HK-2 (cell line): ENCODE measurements at regions not wholly inside any gene's neighbourhood (a gene's known extent, or its start where the extent isn't known, plus 50 kb on each side); places are given as distances from the start of the nearest gene placed in this dataset.

Source experiments
- DNase-seq: peaks from one replicate; pipeline ENCODE4 v3.0.0-alpha.2; 2018; ENCODE audit not compliant: unreplicated experiment

DNA sequence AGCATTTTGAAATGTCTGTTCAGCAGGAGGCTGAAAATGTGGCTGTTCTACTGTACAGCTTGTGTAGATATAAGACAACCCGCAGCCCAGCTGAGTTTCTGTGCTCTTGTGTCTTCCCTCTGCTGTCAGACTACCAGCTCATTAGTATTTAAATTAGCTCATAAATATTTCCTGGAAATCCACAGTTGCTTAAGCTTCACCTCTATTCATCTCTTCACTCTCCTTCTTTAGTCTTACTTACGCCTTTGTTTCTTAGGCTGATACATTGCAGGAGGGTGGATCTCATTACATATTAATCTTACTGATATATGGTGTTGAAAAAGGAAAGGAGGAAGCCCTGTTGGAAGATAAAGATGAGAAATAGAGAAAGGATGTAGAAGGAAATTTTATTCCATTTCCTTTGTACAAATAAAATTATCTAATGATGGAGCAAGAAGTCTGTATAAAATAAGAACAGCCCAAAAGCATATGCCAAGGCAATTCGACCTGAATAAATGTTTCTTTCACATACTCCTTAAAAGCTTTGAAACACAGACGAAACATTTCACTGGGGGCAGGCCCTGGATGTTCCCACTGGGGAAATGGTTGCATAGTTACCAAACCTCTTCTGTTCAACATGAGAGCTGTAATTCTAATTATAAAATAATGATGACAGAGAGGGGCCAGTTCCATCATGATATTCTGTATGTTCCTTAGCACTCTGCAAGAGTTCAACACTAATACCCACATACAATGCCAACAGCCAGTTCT lies 111.8 kb upstream of the APC start:
- DNase-seq = no peak

DNA sequence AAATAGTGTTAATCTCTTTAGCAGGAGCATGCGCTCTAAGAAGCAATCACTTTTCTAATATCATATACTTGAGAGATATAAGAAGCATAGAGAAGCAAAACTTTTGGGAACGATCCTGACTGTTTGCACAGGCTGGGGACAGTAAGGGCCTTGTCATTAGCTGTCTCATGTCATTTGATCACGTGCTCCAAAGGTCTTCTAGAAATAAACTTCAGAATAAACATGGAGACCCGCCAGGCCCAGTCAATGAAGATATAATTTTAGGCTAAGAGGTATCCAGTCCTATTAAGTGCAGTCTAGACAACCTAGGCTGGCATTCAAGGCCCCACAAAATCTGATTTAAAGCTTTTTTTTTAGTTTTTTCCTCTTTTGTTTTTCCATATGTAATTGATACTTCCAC lies 111.0 kb upstream of the APC start:
- DNase-seq = no peak

DNA sequence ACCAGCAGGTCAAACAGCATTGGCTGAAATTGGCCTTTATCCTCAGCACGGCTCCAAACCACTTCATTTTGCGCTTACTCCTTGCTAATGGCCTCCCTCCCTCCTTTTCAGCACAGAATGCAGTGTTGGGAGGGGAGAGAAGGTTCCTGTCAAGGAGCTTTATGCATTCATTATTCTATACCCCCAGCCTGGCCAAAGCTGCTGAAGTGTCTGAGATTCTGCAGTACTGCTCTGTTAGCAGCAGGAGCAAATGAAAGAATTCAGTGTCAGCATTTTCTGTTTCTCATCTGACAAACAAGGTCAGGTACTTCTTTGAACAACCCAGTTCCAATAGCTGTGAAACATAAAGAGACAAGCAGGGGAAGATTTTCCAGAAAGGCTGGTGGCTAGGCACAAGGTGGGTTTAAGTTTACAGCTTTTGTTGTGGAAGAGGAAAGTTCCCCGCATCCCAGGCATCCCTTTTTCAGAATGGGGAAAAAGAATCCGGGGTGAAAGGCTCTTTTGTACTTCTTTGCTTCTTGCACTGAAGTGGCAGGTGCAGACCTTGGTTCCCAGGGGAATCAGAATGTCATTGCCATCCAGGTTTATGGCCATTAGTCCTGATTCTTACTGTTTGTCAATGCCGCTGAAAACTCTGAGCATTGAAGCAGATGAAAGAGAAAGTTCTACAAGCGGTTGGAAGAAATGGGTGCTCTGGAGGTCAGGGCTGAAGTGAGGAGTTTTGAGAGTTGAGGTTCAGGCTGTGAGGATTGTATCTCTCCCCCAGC lies 109.3 kb upstream of the APC start:
- no peak for DNase-seq

DNA sequence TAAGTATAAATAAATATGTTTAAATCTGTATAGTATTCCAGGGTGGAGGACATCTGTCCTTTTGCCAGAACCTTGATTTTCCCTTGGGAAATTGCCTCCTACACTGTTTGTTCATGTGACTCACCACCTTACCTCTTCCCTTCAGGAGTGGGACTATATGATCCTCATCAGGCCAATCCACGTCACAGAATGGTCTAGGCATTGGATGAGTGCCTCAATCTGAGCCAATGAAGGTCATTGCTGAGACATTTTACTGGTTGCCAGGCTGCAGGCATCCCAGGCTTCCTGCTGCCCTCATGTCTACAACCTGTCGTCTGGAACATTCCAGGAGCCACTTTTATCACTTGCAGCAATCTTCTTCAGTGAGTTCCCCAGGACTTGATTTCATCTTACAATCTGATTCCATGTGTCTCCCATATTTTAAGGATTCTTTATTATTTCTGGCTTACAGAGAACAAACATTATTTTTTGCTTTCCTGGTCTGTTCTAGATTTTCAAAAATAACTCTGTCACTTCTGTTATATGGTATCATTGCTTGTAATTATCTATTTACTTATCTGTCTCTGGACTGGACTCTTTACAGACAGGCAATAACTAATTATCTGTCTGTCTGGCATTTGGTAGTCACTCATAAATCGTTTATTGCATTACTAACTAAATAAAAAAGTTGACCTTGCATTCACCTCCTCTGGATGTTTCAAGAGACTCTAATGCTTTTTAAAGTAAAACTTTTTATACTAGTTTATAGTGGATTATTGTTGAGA lies 107.3 kb upstream of the APC start:
- DNase-seq = no peak

DNA sequence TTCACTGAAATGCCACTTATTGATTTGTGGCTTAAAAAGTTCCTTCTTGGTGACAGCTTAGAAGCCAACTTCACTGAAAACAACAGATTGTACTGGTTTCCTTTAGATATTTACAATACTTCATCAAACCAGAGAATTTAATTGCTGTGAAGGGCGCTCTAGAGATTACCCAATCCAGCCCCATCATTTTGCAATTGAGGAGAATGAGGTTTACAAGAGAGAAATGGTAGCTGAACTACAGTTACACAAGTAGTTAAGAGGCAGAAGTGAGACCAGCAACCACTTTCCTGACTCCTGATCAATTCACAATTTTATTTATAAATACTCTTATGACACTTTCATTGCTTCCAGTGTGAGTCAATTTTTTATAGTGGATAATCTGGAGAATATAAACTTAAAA lies 103.5 kb upstream of the APC start:
- no peak for DNase-seq

DNA sequence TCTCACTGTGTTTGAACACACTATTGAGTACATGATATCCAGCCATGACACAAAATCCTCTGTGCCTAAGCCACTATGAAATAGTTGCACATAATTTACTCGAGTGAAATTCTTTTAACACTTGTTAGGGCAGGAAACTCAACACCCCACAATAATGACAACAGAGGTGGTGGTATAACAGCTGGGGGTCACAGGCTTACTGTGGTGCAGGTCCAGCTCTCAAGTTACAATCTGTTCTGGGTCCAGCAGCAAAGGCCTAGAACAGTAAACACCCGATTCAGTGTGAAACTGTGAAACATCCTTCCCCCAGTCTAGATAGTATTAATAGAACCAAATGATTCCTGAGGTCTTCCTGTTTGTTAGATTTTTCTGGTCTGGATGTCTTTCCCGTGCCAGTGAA lies 102.9 kb upstream of the APC start:
- no peak for DNase-seq

DNA sequence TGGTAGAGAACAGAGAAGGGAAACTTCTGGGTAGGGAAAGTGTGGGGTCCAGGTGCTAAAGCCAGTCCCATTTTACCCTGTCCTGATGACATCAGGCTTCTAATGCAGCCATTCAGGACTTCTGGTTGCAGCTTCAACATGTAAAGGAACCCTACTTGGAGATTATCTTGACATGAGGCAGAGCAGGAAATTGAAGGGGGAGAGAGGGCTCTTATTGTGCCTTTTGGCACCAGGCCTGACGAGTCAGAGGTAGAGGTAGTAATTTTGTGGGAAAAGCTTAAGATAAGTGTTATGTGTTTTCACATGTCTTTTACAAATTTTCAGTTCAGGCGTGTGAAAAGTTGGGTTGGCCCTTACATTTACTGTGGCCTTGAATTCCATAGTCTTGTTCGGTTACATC lies 102.4 kb upstream of the APC start:
- DNase-seq = no peak

DNA sequence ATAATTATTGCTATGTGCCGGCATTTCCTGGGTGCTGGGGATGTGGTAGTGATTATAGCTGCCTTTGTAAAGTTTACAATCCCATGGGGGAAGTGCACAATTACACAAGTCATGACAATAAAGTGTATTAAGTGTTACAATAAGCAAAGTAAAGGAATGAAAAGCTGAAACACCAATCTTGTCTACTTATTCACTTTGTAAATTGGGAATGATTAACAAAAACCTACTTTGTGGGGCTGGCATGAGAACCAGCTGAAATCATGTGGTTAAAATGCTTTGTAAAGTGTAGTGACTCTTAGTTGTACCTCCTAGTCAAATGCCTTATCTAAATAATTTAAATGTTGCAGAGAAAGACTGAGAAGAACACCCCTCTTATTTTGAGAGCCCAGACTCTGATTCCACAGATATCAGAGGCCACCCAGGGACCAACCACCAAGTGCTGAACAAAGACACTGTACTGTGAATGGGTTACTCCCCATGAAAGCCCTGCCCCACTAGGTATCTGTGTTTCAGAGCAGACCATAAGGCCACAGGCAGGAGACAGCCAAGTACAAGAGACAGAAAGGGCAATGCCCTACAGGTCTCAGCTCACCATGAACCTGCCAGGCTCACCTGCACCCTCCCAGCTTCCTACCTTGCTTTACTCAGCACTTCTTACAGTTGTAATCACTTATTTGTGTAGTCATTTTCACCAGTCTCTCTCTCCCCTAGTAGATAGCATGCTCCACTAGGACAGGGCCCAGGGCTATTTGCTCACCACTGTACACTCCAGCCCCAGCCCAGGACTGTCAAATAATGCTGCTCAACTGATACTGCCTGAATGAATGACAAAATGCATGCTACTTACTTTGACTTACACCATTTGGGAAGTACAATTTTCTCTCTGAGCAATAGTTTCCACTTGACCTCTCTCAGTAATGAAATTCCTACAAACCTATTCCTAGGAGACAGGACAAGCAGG lies 101.6 kb upstream of the APC start:
- DNase-seq = no peak

DNA sequence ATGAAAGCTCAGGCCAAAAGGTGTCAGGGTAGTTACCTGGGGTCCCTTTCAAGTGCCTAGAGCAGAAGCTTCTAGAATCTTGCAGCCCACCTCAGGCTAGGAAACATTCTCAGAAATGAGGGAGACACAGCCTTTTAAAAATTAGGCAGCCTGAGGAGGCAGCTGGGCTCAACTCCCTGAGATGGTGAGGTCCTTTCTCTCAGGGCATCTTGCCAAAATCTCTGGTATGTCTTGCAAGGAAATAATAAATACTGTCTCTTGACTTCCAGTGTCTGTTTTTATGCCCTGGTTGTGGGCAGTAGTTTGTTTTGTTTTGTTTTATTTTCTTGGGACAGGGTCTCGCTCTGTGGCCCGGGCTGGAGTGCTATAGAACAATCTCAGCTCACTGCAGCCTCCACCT lies 100.9 kb upstream of the APC start:
- no peak for DNase-seq

DNA sequence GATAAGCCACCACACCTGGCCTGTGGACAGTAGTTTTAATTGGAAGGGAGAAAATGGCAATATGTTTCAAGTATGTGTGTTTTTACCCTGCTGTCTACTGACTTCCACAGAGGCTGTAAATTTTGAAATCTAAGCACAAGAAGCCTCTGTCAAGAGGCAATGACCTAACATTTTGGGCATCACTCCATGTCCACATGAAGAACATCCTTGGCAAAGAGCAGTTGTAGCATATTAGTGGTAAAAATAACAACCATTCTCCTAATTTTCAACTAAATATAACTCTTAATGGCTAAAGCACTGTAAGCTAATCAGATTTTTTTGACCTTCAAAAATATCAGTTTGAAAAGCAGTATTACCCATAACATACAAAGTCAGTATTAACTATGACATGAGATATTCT lies 100.3 kb upstream of the APC start:
- no peak for DNase-seq

DNA sequence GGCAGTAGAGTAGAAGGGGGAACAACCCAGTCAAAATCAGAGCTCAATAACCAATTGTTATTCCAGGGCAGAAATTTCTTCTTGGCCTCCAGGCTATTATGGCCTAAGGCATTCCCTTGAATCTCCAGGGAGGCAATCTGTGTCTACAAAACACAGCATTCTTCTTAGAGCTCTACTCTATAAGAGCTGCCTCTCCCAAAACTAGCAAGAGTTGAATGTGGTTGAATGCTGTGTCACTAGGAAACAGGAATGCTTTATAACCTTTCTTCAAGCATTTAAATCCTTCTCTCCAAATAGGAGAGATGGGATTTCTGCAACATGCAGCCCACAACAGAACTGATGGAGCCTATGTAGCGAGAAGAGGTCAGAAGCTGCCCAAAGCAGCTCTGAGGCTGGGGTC lies 97.1 kb upstream of the APC start:
- no peak for DNase-seq

DNA sequence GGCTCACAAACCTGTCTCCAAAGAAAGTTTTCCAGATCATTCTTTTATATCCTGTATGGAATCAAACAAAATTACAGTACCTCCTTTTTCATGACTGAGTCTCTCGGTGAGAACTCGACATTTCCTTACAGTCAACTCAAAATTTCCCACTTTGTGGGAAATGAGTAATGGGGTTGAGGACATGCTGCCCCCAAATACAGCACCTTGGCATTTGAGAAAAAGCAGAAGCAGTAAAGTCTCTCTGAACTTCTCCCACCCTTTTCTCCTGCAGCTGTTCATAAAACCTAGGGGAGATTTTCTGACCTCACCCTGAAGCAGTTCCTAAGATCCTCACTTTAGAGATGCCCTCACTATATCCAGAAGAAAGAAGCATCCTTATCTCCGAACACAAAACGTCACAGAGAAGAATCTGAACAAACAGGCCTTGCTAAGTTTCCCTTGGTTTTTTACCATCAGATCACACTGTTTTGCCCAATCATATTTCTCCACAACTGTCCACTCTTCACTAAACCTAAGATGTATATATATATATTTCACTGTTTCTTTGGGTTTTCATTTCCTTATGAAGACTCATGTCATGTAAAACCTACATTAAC lies 96.1 kb upstream of the APC start:
- no peak for DNase-seq

DNA sequence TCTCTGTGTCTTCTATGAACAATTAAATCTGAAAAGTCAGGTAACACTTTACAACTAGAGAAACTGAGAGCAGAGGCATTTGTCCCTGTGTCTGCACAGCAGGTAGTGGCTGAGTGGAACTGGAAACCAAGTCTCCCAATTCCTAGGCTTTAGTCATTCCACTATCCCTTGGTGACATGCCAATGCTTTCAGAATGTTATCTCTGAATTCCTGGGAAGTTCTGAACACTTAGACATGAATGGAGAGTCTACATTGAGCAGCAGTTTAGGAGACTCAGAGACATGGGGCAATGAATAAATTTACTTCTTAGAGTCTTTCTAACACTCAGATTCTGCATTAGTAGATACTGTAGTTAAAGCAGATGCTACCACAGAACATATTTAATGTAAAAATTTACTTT lies 94.8 kb upstream of the APC start:
- no peak for DNase-seq

DNA sequence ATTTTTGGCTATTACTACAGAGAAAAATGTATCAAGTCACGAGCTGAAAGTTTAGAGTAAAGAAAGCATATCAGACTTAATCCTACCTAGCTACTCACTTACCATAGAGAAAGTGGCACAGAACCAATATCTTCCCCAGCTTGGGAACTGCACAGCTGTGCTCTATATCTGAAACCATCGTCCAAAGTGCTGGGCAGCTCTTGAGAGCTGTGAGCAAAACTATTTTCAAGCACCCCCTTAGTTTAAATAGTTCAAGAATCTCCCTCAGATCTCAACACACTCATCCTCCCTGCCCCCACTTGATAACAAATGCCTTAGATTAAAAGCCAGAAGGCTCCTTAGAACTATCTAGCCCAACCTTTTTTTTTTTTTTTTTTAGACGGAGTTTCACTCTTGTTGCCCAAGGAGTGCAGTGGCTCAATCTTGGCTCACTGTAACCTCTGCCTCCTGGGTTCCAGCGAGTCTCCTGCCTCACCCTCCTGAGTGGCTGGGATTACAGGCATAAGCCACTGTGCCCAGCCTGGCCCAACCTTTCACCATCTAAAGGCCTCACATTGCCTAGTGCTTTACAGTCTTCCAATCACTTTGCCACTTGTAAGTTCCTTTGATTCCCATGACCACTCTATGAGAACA lies 94.2 kb upstream of the APC start:
- DNase-seq = no peak

DNA sequence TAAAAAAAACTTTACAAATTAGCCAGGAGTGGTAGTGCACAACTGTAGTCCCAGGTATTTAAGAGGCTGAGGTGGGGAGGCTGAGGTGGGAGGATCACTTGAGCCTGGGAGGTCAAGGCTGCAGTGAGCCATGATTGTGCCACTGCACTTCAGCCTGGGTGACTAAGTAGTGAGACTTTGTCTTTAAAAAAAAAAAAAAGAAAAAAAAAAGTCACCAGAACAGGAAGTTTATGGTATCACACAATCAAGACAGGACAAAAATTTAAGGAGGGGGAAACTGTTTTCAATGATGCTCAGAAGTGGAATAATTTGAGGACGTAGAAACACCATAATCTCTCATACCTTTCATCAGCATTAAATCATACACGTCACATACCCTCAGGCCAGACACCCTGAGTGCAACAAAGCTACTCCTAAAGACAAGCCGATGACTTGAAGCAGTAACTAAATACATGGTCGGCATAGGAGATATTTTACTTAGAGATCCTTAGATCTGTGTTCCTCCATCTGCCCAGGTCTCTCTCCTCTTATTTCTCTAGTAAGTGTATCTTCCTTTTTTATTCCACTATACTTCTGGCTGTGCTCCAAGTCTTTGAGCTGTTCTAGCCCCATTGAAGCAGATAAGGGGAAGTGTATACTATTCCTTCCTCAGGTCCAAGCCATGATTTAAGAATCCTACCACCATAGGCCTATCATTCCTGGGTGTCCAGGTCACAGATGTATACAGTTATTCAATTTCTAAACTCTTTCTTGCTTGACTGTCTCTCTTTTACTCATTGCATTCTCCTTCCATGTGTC lies 91.3 kb upstream of the APC start:
- DNase-seq = no peak

DNA sequence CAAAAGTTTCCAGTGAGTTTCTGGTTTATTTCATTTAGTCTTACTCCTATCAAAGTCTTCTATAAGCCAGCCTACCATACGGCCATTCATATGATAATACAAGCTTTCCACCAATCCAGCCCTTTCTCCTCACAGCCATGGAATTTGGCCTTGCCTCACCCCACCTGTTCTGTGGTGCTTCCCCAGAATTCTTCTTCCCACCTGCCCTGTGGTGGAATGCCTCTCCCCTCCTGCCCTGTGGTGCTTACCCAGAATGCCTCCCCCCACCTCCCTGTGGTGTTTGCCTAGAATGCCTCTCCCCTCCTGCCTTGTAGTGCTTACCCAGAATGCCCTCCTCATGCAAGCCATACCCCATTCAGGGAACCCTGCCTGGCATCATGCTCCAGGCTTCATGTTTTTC lies 90.3 kb upstream of the APC start:
- DNase-seq = no peak

DNA sequence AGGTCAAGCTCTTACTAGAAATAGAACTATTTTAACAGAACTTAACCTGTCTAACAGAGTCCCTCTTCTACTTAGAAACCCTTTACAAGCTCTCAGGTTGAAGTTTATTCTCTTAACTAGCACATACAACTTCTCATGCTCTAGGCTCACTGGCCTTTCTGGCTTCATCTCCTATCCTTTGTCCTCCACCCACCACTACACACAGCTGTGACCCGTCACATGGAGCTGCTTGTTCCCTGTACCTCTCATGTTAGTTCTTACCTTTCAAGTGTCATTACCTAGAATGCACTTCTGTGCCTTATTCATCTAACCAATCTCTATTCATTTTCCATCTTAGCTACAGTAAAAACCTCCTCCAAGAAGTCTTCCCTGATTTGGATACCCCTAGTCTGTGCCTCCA lies 89.4 kb upstream of the APC start:
- DNase-seq = no peak

DNA sequence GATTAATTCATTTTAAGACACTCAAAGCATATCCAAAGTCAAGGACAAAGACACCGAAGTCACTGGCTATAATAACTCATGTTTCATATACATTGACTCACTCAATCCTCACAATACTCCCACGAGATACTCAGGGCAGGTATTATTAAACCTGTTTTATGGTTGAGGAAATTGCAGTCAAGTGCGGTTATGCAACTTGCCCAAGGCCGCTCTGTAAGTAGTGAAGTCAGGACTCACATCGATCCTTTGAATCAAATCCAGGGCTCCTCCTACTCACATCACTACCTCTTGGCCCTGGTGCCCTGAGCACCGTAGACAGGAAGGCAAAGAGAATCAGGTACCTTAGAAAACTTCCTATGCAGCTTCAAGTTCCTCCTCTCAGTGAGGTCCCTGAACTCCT lies 87.8 kb upstream of the APC start:
- no peak for DNase-seq

DNA sequence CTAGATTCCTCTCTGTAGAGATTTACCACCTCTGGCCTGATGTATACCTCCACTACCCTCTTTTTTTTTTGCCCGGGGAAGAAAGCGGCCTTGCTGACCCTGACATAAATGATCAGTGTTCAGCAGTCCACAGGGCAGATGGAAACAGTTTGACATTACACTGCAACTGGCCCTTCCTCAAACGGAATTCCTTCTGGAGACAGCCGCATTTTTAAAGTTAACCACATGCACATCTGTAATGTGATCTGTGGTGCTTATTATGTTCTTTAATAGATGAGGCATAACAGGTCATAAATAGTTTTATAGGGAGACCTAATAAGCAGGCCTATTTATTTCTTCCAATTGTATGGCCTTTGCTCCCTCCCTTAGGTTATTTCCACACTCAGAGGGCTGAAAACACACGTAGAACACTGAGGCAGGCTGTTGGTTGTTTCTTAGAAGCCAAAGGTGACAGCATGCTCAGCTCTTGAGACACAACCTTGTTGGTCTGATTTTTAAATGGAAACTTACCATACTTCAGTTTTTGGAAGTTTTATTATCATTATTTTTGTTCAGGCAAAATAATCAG lies 84.0 kb upstream of the APC start:
- no peak for DNase-seq

DNA sequence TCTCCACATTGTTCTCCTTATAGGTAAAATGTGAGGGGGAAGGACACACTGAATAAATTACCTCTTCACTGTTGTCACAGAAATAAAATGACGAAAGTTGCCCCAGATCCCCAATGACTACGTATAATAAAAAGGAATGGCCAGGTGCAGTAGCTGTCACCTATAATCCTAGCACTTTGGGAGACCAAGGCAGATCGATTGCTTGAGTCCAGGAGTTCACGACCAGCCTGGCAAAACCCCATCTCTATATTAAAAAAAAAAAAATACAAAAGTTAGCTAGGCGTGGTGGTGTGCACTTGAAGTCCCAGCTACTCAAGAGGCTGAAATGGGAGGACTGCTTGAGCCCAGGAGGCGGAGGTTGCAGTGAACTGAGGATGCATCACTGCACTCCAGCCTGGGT lies 82.2 kb upstream of the APC start:
- DNase-seq = no peak
